Small intestine (tissue), 7 donors: ENCODE measurements at regions not wholly inside any gene's neighbourhood (a gene's known extent, or its start where the extent isn't known, plus 50 kb on each side); places are given as distances from the start of the nearest gene placed in this dataset.
"Not testable (repeated sequence)": the region's sequence is repeated elsewhere in the genome, so short reads cannot be mapped to it uniquely, and the experiment has no call there.

Experiments
- DNase-seq, 2 donors: peaks; one replicate each; pipeline versions ENCODE4 v3.0.0 to v3.0.0-alpha.2; 2013
- FAIRE-seq: peaks from 2 replicates; lab custom pipeline; 2012; peaks lifted over from hg19 to GRCh38; lab: Jason Lieb, UNC
- H3K27ac ChIP-seq, 3 donors: one replicate each; pipeline ENCODE4 v1.5.1; 2013; ENCODE audit warnings: low read length in 2 of 3, mild to moderate bottlenecking in 2 of 3, control low read depth in 1 of 3, inconsistent platforms in 1 of 3, low read depth in 1 of 3, moderate library complexity in 1 of 3
- H3K27me3 ChIP-seq, 3 donors: one replicate each; pipeline ENCODE4 v1.6.1; 2013; ENCODE audit warnings: low read length in 3 of 3, inconsistent platforms in 1 of 3; ENCODE audit not compliant: control insufficient read depth in 3 of 3, insufficient read depth in 3 of 3
- H3K36me3 ChIP-seq, 3 donors: one replicate each; pipeline ENCODE4 v1.6.1; 2013; ENCODE audit warnings: low read length in 3 of 3, inconsistent platforms in 1 of 3, low read depth in 1 of 3, mild to moderate bottlenecking in 1 of 3, moderate library complexity in 1 of 3; ENCODE audit not compliant: control insufficient read depth in 3 of 3, insufficient read depth in 2 of 3
- H3K4me1 ChIP-seq, 3 donors: one replicate each; pipeline ENCODE4 v1.6.1; 2013; ENCODE audit warnings: low read length in 2 of 3, inconsistent platforms in 1 of 3, low read depth in 1 of 3, mild to moderate bottlenecking in 1 of 3, moderate library complexity in 1 of 3; ENCODE audit not compliant: control insufficient read depth in 3 of 3, insufficient read depth in 2 of 3
- H3K4me3 ChIP-seq, 3 donors: one replicate each; pipeline ENCODE4 v1.5.1; 2013; ENCODE audit warnings: low read length in 3 of 3, control low read depth in 1 of 3, inconsistent platforms in 1 of 3, low read depth in 1 of 3, mild to moderate bottlenecking in 1 of 3, moderate library complexity in 1 of 3
- H3K9me3 ChIP-seq, 2 donors: one replicate each; pipeline ENCODE4 v1.6.1; 2013; ENCODE audit warnings: low read depth in 1 of 2, low read length in 1 of 2; ENCODE audit not compliant: control insufficient read depth in 2 of 2, insufficient read depth in 1 of 2
- WGBS, 3 donors: extraction: QIAGEN DNeasy Blood & Tissue Kit; methylation state at CpG; one replicate each; pipeline ENCODE4 v1.1.7; 2013; 5-methylcytosine and 5-hydroxymethylcytosine counted together
- donor health status: healthy with polysubstance abuse.
- donor health status: control.
- donor health status: control.
- donor health status: Bipolar disorder and iron deficiency.
- donor health status: healthy.

- WGBS, 3 donors, result 88 to 94% (median 92%) methylated on average over 2 of the region's 2 CpGs
- H3K27me3 ChIP-seq, result no peaks in the 10 kb centered on the region
- peaks cover 0 to 2% of the 10 kb centered on the region in 2 donors for H3K9me3 ChIP-seq
- H3K4me3 ChIP-seq, result no peak overlapping the region
- no peaks in the 10 kb centered on the region for H3K4me1 ChIP-seq
- no peak overlapping the region for H3K27ac ChIP-seq
- DNase-seq (no peak), FAIRE-seq (no peak)
- no peaks in the 10 kb centered on the region for H3K36me3 ChIP-seq
Observed at GRCh38 chr13:53101883-53102282, 73.3 kb downstream of the OLFM4 start.

- Histone ChIP-seq H3K36me3 (no peaks in the 10 kb centered on the region), H3K27ac (no peak overlapping the region), H3K4me1 (no peaks in the 10 kb centered on the region), H3K27me3 (no peaks in the 10 kb centered on the region), H3K4me3 (no peak overlapping the region), H3K9me3 (peaks cover 0 to 2% of the 10 kb centered on the region in 2 donors)
- FAIRE-seq, result no peak
- DNase-seq, result peak in 1 of 2 donors; percentile 5
- WGBS, 3 donors, result 64 to 92% (median 83%) methylated on average over 2 of the region's 2 CpGs
Observed at GRCh38 chr13:53104136-53104535, 75.5 kb downstream of the OLFM4 start.

- WGBS, 3 donors, result 85 to 92% (median 90%) methylated on average over 3 of the region's 3 CpGs
- FAIRE-seq, result no peak
Observed at GRCh38 chr13:53105477-53105876, 76.9 kb downstream of the OLFM4 start.

GRCh38 chr13:53105890-53106289 is 77.3 kb downstream of the OLFM4 start:
- no peaks in the 10 kb centered on the region for H3K4me1 ChIP-seq
- H3K9me3 ChIP-seq, result peaks cover 0 to 2% of the 10 kb centered on the region in 2 donors
- FAIRE-seq (no peak), DNase-seq (peak in 1 of 2 donors; percentile 53)
- H3K36me3 ChIP-seq, result no peaks in the 10 kb centered on the region
- H3K27ac ChIP-seq, result no peak overlapping the region
- WGBS, 3 donors, result 65 to 69% (median 69%) methylated on average over 3 of the region's 3 CpGs
- H3K4me3 ChIP-seq, result no peak overlapping the region
- no peaks in the 10 kb centered on the region for H3K27me3 ChIP-seq

More at GRCh38 chr13:53105477-53105876, 76.9 kb downstream of the OLFM4 start:
- no peaks in the 10 kb centered on the region for H3K36me3 ChIP-seq
- H3K4me1 ChIP-seq, result no peaks in the 10 kb centered on the region
- H3K27ac ChIP-seq, result no peak overlapping the region
- no peak for DNase-seq
- H3K27me3 ChIP-seq, result no peaks in the 10 kb centered on the region
- no peak overlapping the region for H3K4me3 ChIP-seq
- H3K9me3 ChIP-seq, result peaks cover 0 to 2% of the 10 kb centered on the region in 2 donors

GRCh38 chr13:53110181-53110580 is 81.6 kb downstream of the OLFM4 start:
- WGBS, 3 donors, result 64 to 76% (median 75%) methylated on average over 2 of the region's 2 CpGs
- no peaks in the 10 kb centered on the region for H3K27me3 ChIP-seq
- no peak overlapping the region for H3K27ac ChIP-seq
- no peak for DNase-seq
- no peak overlapping the region for H3K4me3 ChIP-seq
- FAIRE-seq, result no peak
- no peaks in the 10 kb centered on the region for H3K4me1 ChIP-seq
- no peaks in the 10 kb centered on the region for H3K36me3 ChIP-seq
- H3K9me3 ChIP-seq, result peaks cover 0 to 2% of the 10 kb centered on the region in 2 donors

GRCh38 chr13:53110614-53111013 is 82.0 kb downstream of the OLFM4 start:
- H3K27ac ChIP-seq, result no peak overlapping the region
- no peak overlapping the region for H3K4me3 ChIP-seq
- 64 to 66% (median 65%) methylated on average over 4 of the region's 4 CpGs for WGBS, 3 donors
- no peak for FAIRE-seq
- no peak for DNase-seq
- no peaks in the 10 kb centered on the region for H3K4me1 ChIP-seq
- no peaks in the 10 kb centered on the region for H3K27me3 ChIP-seq
- H3K9me3 ChIP-seq, result peaks cover 0 to 2% of the 10 kb centered on the region in 2 donors
- H3K36me3 ChIP-seq, result no peaks in the 10 kb centered on the region

- FAIRE-seq, result no peak
- no peak overlapping the region for H3K27ac ChIP-seq
- DNase-seq, result no peak
- WGBS, 3 donors, result 86 to 95% (median 94%) methylated on average over 2 of the region's 2 CpGs
- H3K4me3 ChIP-seq, result no peak overlapping the region
- H3K27me3 ChIP-seq, result no peaks in the 10 kb centered on the region
- no peaks in the 10 kb centered on the region for H3K4me1 ChIP-seq
- no peaks in the 10 kb centered on the region for H3K36me3 ChIP-seq
- peaks cover 0 to 2% of the 10 kb centered on the region in 2 donors for H3K9me3 ChIP-seq
Observed at GRCh38 chr13:53112522-53112921, 83.9 kb downstream of the OLFM4 start.

- H3K27ac ChIP-seq, H3K4me3 ChIP-seq, H3K36me3 ChIP-seq, H3K9me3 ChIP-seq, H3K27me3 ChIP-seq, H3K4me1 ChIP-seq, FAIRE-seq: not testable (repeated sequence)
- WGBS, 3 donors, result 3 to 35% (median 23%) methylated on average over 1 of the region's 1 CpG
- DNase-seq, result peak in 1 of 2 donors; percentile 55
Observed at GRCh38 chr13:53117048-53117447, 88.4 kb downstream of the OLFM4 start.

- H3K36me3 ChIP-seq, result no peaks in the 10 kb centered on the region
- peaks cover 0 to 6% of the 10 kb centered on the region in 2 donors for H3K9me3 ChIP-seq
- H3K4me3 ChIP-seq, result no peak overlapping the region
- no peaks in the 10 kb centered on the region for H3K27me3 ChIP-seq
- H3K27ac ChIP-seq, result no peak overlapping the region
- 70 to 86% (median 76%) methylated on average over 1 of the region's 1 CpG for WGBS, 3 donors
- DNase-seq (no peak), FAIRE-seq (no peak)
- no peaks in the 10 kb centered on the region for H3K4me1 ChIP-seq
Observed at GRCh38 chr13:53121131-53121773, 92.6 kb downstream of the OLFM4 start.
